Anterior cingulate cortex (tissue), 58 donors: ENCODE measurements at regions not wholly inside any gene's neighbourhood (a gene's known extent, or its start where the extent isn't known, plus 50 kb on each side); places are given as distances from the start of the nearest gene placed in this dataset.

Source experiments
- DNase-seq, 58 donors: peaks; one replicate each; lab custom pipeline; 2025; lab: John Stamatoyannopoulos, UW

DNA sequence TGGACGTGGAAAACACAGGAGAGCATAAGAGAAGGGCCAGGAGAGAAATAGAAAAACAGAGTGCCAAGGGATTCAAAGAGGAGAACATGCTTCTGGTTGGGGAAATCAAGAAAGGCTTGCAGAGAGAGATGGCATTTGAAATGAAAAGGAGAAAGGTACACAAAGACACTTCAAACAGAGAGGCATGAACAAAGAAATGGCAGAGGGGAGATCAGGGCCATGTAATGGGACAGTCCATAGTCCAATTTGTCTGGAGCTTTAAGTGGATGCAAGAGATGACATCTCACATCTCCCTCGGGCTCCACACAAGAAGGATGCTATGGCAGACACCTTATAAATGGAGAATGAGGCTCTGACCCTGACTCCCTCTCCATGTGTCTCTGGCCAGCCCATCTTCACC, 331.1 kb downstream of the MLLT3 start:
- no peak for DNase-seq

DNA sequence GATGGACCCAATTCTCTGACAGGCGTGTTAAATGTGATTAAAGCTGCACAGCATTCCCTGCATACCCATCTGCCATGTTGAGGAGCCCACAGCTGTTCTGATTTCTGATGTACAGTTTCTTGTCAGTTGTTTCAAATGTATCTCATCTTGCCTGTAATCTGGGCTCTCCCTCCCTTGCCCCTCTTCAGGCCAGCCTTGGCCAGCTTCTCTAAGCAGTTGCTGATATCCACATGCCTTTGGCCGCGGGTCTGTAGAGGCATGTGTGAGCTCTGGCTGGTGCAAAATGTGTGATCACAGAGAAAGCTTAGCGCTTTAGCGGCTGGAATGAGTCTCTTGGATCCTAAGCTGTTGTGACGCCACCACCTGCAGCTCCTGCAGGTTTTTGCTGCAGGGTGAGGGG, 332.0 kb downstream of the MLLT3 start:
- peak in 7 of 58 donors; percentile 0 to 19 (median 8) for DNase-seq

DNA sequence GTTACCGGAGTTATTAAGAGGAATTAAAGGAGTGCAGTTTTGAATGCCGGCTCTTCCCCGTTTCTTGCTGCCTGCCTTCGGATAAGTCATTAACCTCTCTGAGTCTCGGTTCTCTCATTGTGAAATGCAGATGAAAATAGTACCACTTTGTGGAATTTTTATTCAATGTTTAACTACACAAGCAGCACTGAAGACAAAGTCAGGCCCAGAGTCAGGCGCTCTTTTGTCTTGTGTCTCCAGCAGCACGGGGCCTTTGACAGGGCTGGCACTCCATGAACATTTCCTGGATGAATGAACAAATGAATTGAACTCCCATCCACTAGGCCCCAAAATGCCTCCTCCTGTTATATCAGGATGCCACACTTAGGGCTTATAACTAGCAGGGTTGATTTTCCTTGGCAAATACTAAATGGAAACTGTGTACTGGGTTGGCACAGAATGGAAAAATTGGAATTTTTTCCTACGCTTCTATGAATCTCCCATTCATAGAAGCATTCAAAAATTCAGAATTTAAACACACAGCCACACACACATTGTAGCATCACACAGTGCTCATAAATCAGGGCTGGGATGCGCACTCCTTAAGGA, 332.8 kb downstream of the MLLT3 start:
- DNase-seq, result peak in 4 of 58 donors; percentile 1 to 19 (median 6)

DNA sequence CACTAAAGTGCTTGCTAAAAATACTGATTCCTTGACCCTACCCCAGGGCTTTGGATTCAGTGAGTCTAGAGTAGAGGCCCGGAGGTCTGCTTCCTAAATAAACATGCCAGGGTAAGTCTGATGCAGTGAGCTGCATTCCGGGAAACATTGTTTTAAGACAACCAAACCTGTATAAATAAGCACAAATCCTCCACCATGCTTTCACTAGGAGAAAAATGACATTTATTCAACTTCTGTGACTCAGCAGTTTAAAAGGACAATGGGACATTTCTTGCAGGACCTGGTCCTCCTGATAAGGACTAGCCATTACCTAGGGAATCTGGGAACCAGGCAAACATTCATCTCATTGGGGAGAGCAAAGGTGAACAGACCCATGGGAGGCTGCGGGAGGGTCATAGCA, 335.3 kb downstream of the MLLT3 start:
- DNase-seq, result no peak

DNA sequence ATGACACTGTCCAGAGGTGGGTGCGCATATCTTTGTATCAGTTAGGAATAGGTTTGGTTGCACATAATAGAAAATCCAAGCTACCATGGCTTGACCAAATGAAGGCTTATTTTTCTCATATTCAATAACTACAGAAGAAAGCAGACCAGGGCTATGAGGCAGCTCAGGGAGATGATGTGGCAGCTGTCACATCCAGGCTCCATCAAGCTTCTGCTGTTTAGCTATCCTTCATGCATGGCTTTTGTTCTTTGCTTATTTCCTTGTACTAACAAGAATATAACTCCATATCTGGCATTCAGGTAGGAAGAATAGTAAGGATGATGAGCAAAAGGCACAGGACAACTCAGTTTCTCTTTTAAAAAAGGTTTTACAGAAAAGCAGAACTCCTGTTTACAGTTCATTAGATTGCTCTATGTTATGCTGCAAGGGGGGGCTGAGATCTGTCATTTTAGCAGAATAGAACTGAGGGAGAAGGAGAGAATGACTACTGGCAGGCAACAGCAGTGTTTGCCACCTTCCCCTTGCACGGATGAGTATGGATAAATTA, 336.1 kb downstream of the MLLT3 start:
- no peak for DNase-seq

DNA sequence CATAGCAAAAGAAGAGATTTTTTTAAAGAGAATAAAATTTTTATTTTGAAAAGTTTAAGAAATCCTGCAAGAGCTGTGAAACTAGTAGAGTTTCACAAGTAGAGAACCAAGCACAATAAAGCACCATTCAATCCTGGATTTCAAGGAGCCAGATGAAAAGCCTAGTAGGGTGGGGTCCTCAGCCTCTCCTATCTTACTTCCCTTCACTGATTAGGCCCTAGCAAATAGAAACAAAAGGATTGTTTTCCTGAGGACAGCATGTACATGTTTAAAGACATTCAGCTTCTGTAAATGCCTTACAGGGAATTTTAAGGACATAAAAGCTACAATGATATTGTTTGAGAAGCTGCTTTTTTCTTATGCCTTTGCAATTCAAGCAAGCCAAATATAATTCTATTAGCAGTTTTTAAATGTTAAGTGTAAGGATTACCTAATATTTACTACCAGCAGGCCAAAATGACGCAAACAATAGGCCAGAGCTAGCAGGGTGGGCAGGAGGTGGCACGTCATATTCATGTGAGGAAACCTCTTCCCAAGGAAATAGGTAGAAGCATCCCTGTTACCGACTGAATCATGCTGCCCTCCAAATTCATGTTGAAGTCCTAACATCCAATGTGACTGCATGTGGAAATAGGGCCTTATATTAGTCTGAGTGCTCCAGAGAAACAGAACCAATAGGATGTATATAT, 337.6 kb downstream of the MLLT3 start:
- DNase-seq, result no peak

DNA sequence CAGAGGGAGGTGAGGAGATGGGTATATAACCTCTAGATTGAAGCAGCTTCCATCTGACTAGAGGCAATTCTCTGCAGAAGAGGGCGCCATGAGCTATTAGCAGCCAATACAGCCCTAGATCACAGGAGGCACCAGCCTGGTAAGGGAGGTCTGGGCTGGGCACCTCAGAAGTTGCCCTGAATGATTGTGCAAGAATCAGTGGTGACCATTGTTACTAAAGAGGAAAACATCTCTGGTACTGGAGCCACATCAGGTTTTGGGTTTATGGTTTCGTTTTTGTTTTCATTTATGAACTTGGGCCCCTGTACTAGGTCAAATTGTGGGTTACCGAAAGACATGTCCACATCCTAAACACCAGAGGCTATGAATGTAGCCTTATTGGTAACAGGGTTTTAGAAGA, 342.0 kb downstream of the MLLT3 start:
- DNase-seq, result no peak

DNA sequence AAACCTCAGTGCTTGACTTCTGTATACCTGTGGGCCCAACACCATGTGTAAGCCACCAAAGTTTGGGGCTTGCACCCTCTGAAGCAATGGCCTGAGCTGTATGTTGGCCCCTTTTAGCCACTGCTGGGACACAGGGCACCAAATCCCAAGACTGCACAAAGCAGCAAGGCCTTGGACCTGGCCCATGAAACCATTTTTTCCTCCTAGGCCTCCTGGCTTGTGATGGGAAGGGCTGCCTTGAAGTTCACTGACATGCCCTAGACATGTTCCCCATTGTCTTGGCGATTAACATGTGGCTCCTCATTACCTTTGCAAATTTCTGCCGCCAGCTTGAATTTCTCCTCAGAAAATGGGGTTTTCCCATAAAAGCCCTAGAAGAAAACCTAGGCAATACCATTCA, 345.5 kb downstream of the MLLT3 start:
- DNase-seq, result no peak

DNA sequence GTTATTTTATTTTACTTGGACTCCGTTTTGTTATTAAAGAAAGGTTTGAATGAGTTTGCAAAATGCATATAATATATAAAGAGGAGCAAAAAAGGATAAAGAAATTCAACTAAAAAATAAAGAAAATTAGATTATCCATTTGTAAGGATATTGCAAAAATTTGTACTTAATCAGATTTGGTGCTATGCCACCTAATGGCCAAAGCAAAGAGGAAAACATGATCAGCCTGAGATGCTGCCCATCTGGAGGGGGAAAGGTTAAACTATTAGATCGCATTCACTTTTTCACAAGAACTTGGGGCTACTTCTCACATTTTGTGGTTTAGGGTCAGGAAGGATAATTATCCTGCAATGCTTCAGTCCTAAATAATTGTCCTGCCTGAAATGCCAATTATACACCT, 350.6 kb downstream of the MLLT3 start:
- no peak for DNase-seq

DNA sequence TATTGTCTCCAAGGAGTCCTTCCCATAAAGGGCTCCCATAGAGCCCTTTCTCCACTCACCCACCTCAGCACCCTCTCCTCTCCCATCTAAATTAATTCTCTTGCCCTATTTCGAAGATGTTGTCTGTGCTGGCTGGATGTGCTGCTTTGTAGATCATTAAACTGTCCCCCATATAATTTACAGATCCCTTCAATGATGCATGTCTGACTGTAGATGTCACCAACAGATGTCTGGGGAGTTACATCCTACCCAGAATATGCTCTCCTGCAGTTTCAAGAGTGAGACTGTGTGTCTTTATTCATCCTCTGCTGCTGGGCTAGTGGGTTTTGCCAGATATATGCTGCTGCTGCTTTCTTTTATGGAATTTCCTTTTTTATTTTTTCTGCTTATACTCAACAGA, 351.2 kb downstream of the MLLT3 start:
- peak in 2 of 58 donors; percentile 3 to 5 for DNase-seq

DNA sequence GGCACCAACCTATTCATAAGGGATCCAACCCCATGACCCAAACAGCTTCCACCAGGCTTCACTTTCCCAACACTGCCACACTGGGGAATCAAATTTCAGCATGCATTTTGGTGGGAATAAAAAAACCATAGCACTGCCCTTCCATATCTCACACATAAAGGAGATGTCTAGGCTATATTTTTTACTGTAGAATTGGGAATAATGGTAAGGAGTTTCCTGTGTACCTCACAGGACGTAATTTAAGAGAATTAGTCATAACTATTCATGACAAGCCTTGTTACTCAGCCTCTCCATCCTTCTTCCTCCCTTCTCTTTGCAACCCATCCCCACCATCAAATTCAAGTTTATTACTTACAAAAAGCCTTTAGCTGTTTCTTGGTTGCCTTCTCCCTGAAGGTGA, 352.1 kb downstream of the MLLT3 start:
- no peak for DNase-seq

DNA sequence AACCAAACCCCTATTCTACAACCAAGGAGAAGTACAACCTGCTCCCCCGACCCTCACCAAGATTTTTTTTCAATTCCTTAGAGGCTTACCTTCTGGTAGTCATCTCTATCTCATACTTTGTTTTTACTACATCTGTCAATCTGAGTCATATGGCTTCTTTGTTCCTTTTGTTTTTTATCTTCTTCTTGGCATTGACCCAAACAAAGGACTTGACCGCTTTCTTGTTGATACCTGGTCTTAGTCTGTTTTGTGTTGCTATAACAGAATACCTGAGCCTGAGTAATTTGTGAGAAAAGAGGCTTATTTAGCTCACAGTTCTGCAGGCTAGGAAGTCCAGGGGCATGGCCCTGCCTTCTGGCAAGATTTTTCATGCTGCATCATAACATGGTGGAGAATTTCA, 352.7 kb downstream of the MLLT3 start:
- DNase-seq, result no peak

DNA sequence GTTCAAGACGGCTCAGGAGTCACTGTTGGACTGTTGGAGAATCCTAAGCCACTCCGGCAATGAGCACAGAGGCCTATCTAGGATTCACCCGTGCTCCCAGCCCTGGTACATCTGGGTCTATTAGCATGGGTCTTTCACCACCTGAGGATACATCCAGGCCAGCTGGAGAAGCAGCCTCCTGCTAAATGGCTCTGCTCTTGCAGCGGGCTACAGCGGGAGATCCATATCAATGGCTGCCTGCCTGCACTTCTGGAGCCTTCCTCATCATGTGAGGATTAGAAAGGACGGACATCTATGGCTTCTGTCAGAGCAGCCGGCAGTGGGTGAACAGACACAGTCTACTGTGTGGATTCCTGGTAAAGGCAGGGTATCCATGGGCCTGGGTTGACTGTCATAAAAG, 357.4 kb downstream of the MLLT3 start:
- no peak for DNase-seq

DNA sequence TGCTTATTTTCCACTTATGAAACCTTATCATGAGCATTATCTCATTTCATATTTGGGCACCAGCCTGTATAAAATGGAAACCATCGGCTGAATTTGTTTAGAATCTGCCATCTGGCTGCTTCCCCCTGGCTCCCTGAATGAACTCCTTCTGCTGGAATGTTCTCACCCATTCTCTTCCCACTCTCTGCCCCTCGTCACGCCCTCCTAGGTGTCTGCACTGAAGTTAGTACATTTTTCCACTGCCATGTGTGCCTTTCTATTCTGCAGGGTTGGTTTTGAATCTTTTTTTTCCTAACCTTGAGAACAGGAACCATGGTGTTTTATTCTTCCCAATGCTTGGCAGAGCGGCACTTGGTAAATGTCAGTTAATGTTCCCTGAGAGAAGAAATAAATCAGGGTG, 359.7 kb downstream of the MLLT3 start:
- DNase-seq, result peak in 2 of 58 donors; percentile 3

DNA sequence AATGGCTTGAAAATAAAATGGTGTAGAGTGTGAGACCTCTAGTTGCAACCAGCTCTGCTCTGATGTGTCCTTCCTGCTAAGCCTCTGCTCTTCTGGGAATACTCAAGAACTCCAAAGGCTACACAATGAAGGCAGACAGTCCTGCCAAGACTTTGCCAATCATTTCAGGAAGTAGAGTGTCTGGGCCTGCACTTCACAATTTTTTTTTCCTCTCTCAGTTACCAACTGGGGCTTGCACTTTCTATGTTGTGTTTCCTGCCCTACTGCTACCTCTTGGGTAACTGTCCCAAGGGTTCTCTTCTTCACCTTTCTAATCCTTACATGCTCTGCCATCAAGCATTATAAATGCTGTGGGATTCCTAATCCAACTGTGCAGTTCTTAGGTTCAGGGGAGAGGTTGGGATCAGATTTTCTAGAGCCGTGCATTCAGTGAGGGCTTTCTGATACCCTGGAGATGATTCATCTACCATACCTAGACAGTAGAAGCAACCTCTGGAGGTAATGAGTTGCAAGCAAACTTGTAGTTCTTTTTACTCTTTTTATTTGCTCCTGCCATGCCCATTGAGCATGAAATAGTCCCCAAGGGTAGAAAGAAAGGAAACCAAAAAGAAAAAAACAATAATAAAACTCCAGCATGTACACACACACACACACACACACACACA, 365.9 kb downstream of the MLLT3 start:
- no peak for DNase-seq

DNA sequence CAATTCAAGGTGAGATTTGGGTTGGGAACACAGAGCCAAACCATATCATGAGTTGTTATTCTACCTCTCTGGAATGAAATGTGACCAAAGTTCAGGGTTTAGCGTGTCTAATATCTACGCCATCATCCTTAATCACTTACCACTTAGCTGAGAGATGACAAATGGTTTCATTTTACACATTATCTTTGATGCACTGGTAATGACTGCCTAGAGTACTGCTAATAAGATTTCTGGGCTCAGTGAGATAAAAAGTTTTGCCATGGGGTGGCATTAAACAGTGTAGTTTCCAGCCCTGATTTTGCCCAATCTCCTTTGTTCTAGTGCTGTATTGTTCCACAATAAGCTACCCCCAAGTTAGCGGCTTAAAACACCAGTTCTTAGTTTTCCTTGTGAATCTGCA, 367.2 kb downstream of the MLLT3 start:
- no peak for DNase-seq

DNA sequence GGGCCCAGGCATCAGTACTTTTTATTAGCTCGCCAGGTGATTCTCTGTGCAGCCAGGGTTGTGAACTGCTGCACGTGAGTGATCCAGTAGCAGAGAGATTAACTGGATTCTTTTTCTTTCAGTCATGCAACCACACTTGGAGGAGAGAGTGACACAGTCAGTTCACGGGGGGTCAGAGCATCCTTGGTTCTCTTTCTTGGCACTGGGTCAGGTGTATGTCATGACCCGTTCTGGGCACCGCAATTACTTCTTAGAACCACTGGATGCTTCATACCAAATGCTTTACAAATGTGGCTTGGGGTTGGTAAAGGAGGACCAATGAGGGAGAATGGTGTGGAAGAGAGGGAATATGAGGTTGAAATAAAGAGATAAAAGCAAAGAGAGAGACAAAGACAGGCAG, 368.7 kb downstream of the MLLT3 start:
- DNase-seq, result no peak

DNA sequence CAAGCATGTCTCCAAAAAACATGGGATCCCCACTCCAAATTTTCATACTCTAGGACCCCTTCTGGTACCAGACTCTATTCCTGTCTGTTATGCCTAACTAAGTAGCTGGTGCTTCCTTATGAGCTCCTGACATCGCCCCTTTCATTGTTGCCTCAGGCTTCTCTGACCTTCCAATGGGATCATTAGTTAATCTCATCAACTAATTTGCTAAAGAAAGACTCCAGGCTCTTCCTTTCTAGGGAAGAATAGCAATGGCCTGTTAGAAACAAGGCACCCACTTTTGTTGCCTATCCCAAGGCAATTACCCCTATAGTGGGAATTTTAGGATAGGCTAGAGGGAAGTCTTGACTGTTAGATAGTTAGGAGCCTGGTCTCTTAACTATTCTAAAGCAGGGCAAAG, 369.5 kb downstream of the MLLT3 start:
- DNase-seq, result no peak

DNA sequence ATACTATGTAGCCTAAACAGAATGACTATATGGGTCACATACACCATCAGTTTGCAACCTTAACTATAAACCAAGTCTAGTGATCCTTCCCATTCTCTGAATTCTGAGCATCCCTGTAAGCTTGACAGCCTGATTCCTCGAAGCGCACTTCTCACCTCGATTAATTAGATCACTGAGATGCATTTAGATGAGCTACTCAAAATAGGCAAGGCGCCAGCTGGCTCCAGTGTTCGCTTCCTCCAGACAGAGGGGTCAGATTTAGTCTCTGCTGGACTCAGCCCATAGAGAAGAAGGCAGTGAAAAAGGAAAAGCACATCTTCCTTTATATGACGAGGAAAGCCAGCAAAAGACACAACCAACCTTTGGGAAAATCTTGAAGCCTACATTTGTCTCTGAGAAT, 371.5 kb downstream of the MLLT3 start:
- DNase-seq, result no peak

DNA sequence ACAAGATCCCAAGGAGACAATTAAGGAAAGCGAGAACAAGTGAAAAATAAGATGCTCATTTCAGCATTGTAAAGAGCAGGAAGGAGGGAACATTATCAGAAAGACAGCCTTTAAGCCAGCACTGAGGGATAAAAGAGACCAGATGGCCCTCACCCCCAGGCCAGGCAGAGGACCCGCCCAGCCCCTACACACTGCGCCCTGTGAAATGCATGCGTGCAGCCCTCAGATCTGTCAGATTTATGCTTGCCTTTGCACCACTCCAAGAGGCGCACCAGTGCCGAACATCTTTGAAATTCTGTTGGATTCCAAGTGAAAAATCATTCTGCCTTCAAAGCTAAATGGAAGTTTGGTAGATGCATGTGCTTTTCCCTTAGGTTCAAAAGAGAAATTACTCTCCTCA, 378.0 kb downstream of the MLLT3 start:
- no peak for DNase-seq

DNA sequence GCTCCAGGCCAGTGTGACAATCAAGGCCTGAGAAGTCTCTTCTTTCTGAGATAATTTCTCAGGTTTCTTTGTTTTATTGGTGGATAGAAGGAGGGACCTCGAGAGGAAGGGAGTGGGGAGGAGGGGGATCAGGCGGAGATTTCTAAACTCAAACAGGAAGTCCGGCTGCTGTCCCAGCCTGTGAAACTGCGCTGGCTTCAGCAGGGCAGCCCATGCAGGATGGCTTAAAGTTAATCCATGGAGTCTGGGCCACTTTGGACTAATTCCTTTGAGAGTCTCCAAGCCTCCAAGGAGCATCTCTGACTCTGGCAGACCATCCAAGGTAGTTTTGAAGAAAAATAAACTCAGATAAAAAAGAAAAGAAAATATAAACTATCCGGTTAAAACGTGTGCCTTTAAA, 378.5 kb downstream of the MLLT3 start:
- DNase-seq, result no peak
